WTC11 (cell line): ENCODE measurements at regions not wholly inside any gene's neighbourhood (a gene's known extent, or its start where the extent isn't known, plus 50 kb on each side); places are given as distances from the start of the nearest gene placed in this dataset.

Source experiments
- ATF3 ChIP-seq: sonication (generic); formaldehyde crosslinking; conservative IDR thresholded peaks from 2 replicates; pipeline ENCODE4 v1.8.1; 2022; ENCODE audit warnings: mild to moderate bottlenecking, missing genetic modification reagents
- FOXP1 ChIP-seq: sonication (generic); formaldehyde crosslinking; IDR thresholded peaks from 2 replicates; pipeline ENCODE4 v1.8.0; 2022; ENCODE audit warnings: missing genetic modification reagents, mild to moderate bottlenecking, moderate library complexity, borderline replicate concordance
- SP1 ChIP-seq: sonication (generic); formaldehyde crosslinking; conservative IDR thresholded peaks from 2 replicates; pipeline ENCODE4 v1.8.1; 2022; ENCODE audit warnings: missing genetic modification reagents
- TF ChIP-seq, protein P1 (sequence below): fragments of 200-600 bp; IDR thresholded peaks from 2 replicates; pipeline ENCODE4 v1.8.0; 2022; ENCODE audit warnings: antibody characterized with exemption
- TF ChIP-seq, protein P2 (sequence below): sonication (generic); formaldehyde crosslinking; IDR thresholded peaks from 2 replicates; pipeline ENCODE4 v1.8.1; 2022; ENCODE audit warnings: mild to moderate bottlenecking, moderate library complexity, missing genetic modification reagents
- TF ChIP-seq, protein P3 (sequence below): fragments of 250-450 bp; sonication (Bioruptor Pico); IDR thresholded peaks from 2 replicates; pipeline ENCODE4 v1.9.0; 2021; ENCODE audit warnings: moderate library complexity, mild to moderate bottlenecking, inconsistent platforms, borderline replicate concordance
- TF ChIP-seq, protein P4 (sequence below): sonication (generic); formaldehyde crosslinking; IDR thresholded peaks from 2 replicates; pipeline ENCODE4 v1.8.1; 2022; ENCODE audit warnings: low read depth, missing genetic modification reagents, borderline replicate concordance

- TF ChIP-seq FOXP1 (no peak), SP1 (CRISPR knock-in tag) (no peak), ATF3 (CRISPR knock-in tag) (no peak)
- TF ChIP-seq, protein P1, sequence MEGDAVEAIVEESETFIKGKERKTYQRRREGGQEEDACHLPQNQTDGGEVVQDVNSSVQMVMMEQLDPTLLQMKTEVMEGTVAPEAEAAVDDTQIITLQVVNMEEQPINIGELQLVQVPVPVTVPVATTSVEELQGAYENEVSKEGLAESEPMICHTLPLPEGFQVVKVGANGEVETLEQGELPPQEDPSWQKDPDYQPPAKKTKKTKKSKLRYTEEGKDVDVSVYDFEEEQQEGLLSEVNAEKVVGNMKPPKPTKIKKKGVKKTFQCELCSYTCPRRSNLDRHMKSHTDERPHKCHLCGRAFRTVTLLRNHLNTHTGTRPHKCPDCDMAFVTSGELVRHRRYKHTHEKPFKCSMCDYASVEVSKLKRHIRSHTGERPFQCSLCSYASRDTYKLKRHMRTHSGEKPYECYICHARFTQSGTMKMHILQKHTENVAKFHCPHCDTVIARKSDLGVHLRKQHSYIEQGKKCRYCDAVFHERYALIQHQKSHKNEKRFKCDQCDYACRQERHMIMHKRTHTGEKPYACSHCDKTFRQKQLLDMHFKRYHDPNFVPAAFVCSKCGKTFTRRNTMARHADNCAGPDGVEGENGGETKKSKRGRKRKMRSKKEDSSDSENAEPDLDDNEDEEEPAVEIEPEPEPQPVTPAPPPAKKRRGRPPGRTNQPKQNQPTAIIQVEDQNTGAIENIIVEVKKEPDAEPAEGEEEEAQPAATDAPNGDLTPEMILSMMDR, result no peak
- TF ChIP-seq, protein P2, sequence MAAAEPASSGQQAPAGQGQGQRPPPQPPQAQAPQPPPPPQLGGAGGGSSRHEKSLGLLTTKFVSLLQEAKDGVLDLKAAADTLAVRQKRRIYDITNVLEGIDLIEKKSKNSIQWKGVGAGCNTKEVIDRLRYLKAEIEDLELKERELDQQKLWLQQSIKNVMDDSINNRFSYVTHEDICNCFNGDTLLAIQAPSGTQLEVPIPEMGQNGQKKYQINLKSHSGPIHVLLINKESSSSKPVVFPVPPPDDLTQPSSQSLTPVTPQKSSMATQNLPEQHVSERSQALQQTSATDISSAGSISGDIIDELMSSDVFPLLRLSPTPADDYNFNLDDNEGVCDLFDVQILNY (CRISPR knock-in tag), result no peak
- TF ChIP-seq, protein P3, sequence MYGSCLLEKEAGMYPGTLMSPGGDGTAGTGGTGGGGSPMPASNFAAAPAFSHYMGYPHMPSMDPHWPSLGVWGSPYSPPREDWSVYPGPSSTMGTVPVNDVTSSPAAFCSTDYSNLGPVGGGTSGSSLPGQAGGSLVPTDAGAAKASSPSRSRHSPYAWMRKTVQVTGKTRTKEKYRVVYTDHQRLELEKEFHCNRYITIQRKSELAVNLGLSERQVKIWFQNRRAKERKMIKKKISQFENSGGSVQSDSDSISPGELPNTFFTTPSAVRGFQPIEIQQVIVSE (CRISPR knock-in tag), result no peak
- TF ChIP-seq, protein P4, sequence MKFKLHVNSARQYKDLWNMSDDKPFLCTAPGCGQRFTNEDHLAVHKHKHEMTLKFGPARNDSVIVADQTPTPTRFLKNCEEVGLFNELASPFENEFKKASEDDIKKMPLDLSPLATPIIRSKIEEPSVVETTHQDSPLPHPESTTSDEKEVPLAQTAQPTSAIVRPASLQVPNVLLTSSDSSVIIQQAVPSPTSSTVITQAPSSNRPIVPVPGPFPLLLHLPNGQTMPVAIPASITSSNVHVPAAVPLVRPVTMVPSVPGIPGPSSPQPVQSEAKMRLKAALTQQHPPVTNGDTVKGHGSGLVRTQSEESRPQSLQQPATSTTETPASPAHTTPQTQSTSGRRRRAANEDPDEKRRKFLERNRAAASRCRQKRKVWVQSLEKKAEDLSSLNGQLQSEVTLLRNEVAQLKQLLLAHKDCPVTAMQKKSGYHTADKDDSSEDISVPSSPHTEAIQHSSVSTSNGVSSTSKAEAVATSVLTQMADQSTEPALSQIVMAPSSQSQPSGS, result no peak
These were observed 277.0 kb upstream of the SEMA3A start for GRCh38 chr7:84471576-84471975.
